G401 (cell line): ENCODE measurements at regions not wholly inside any gene's neighbourhood (a gene's known extent, or its start where the extent isn't known, plus 50 kb on each side); places are given as distances from the start of the nearest gene placed in this dataset.
A peak's percentile ranks its signal among the peaks of the same experiment; 100 is the strongest.
"Not testable (repeated sequence)": the region's sequence is repeated elsewhere in the genome, so short reads cannot be mapped to it uniquely, and the experiment has no call there.

Experiments used
- DNase-seq: peaks from one replicate; pipeline ENCODE4 v3.0.0-alpha.2; 2015; ENCODE audit warnings: low spot score
- in situ Hi-C: cut with HindIII; loops from 2 replicates; pipeline ENCODE4 v1.10.0; 2016; ENCODE audit warnings: low sequenced_read_pairs, mixed read lengths

DNA sequence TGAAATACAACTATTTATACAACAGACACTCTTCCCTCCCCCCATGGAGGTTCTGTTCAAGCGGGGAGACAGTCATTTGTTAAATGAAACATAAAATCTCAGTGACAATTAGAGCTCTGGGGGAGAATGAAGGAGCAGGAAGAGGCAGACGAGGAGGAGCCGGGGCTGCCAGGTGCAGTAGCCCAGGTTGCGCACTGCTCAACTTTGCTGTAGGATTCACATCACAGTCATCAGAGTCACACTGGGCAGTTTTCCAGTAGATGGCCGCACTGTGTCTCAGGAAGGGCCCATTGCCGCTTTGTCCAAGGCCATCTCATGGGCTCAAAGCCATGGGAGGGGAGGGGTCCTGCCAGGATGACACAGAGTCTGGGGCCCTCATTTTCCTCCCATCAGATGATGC lies 342.4 kb downstream of the ADGRD1 start:
- in situ Hi-C loops, DNase-seq: not testable (repeated sequence)

DNA sequence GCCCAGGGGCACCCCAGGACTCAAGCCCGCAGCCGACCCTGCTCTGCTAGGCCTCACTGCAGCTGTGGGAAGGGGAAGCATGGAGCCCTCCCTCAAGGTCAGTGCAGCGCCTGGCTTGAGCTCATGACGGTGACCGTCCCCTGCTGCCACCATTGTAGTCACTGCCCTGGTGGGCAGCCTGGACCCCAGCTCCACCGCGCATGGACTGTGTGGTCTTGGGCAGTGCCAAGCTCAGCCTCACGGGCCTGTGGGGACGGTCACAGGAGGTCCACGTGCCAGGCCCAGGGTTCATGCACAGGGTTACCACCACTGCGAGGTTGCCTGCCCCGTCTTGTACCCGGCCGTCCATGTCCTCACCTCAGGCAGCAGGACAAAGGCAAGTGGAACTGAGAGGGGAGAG lies 342.9 kb downstream of the ADGRD1 start:
- in situ Hi-C loops, DNase-seq: not testable (repeated sequence)

DNA sequence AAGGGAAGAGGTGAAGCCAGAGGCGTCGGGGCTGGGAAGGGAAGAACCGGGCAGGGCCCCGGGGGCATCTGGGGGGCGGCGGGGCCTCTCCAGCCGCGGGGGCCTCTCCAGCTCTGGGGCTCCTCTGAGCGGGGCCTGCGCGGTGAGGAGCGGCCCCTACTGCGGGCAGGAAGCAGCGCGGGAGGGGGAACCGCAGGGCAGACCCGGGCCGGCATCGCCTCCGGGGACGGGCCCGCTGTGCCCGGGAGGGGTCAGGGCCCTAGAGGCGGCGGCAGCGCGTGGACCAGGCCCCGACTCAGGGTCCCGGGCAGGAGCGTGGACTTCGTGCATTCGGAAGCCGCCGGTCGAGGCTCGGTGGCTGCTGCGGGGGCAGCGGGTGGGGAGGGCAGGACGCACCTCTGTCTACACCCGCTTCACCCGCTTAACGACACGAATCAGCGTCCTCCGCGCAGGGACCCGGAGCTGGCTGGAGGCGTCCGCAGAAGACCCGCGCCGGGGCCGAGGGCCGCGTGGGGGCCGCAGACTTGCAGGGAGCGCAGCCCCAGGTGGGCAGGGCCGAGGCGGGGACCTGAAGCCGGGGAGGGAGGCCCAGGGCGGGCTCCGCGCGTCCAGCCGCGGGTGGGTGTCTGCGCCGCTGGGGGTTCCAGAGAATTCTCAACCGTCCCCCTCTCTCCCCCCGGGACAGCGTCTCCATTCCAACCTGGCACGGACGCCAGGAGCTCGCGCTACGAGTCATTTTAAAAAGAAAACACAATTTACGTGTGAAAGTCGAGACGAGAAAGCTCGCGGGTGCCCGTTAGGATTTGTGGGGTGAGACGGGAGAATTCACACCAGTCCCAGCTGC lies 345.0 kb downstream of the ADGRD1 start:
- DNase-seq, in situ Hi-C loops: not testable (repeated sequence)

DNA sequence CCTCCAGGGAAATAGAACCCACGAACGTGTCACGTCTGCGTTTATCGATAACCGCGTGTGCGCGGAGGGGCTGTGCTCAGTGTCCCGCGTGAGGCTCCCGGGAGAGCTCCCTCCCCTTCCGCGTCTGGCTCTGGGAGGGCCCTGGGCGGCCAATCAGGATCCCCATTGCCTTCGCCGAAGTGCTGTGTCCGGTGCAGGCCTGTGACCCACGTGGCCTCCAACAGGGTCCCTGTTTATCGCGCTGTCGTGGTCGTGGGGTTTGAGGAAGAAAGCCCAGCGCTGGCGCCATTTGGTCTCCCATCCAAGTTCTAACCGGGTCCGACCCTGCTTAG lies 345.6 kb downstream of the ADGRD1 start:
- in situ Hi-C loops, DNase-seq: not testable (repeated sequence)

DNA sequence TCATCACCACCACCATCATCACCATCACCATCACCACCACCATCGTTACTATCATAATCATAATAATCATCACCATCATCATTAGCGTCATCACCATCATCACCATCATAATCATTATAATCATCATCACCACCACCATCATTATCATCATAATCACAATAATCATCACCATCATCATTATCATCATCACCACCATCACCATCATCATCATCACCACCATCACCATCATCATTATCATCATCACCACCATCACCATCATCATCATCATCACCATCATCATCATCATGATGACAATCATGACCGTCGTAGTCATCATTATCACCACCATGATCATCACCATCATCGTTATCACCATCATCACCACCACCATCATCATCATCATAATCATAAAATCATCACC lies 349.9 kb downstream of the ADGRD1 start:
- DNase-seq, in situ Hi-C loops: not testable (repeated sequence)

DNA sequence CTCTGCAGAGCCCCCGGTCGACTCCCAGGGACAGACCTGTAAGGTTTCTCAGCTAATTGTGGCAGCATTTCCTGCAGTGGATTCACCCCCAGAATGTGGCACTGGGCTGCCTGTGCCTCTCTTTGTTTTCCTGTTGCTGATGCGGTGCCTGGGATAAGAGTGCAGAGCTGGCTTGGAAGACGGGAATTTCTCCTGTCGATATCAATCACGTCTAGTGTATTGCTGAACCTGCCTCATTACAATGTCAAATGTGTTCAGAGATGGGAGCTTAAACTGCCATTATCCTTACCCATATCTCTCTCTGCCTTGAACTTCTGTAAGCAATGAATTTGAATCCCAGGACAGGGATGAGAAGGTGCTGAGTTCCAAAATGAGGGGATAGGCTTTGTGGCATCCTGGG lies 350.9 kb downstream of the ADGRD1 start:
- DNase-seq, in situ Hi-C loops: not testable (repeated sequence)

DNA sequence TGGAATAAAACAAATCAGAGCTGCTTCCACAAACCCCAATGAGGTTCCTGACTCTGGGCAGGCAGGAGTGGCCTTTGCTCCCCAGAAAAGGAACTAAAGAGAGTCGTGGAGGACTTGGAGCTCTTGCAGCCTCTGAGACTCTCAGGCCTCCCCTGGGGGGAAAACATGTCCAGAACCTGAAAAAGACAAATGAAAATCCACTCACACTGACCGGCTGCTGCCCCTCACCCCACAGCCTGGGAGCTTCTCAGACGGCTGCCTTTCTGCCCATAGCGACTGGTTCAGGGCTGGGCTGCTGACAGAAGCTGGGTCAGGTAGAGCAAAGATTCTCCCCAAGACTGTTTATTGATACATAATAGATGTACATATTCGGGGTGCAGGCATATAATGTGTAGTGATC lies 356.0 kb downstream of the ADGRD1 start:
- no peak for DNase-seq
- in situ Hi-C loops = no loop called here

DNA sequence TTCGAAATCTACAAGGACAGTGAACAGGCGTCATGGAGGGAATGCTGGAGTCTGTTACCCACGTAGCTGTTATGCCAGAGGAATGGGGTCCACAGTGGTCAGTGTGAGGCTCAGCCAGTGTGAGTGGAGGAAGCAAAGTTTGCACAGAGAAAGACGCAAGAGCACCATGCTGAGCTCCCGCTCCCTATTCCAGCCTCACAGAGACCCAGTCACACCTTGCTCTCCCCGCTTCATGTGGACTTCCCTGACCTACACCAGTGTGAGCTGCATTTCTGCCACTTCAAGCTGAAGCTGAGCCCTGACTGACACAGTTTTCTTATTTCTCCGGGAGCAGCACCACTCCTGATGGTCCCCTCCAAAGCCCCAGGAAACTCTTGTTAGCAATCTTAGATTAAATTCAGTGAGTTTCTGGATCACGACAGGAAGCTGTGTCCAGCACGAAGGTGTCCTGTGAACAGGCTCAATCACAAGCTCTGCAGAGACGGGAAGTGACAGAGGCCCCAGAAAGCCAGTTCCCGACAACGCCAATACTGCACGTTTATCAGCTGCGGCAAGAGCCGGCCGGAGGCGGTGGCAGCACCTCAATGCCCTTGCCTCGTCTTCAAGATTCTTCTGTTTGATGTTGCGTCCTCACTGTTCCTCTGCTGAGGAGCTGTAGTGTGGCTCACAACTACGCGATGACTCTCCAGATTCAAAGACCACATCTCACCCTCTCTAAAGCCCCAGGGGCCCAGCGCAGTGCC lies 356.7 kb downstream of the ADGRD1 start:
- DNase-seq, in situ Hi-C loops: not testable (repeated sequence)

DNA sequence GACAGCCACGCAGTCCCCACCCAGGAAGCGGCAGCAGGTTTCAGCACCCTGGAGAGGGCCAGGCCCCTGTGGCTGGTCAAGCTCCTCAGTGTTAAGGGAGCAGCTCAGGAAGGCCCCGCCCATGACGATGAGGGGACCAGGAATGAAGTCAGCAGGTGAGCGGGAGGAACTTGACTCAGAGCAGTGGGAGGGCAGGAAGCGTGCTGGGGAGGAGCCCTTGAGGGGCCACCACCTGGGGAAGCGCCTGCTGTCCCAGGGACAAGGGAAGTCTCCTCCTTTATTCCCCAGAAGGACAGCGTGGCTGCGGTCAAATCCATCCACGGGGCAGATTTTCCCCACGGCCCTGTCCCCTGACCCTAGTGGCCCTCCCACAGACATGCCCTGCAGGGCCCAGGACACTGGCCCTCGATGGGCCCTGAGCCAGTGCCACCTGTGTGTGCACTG lies 357.6 kb downstream of the ADGRD1 start:
- DNase-seq, in situ Hi-C loops: not testable (repeated sequence)

DNA sequence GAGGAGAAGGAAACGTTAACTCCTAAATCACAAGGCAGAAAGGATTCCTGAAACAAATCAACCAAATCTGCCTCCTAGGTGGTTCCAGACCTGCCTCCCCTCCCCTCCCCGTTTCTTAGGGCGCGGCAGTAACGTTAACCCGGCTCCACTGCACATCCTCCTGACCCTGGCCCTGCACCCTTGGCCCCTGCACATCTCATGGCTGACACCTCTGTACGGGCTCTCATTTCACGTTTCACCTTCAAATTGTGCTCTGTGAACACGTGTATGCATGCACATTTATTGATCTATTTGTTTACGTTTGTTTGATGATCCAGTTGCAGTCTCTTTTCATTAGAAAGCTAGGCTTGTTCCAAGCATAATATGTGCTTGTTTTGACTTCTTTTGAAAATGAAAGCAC lies 358.1 kb downstream of the ADGRD1 start:
- DNase-seq = peak; percentile 5
- in situ Hi-C loops = no loop called here

DNA sequence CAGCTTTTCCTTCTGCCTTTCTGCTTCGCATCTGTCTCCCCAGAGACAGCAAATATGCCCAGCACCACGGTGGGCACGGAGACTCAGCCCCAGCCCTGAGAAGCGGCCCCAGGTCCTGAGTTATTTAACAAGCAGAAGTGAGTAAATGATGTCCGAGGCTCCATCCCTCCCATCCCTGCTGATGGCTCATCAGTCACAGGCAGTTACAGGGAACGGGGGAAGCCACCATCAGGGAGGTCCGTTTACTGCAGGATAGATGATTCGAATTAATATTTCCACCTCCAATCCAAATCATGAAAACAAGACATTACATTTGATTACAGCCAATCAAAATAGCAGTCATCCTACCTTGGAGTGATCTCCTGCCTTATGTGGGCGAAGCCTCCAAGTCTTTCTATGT lies 358.7 kb downstream of the ADGRD1 start:
- DNase-seq = peak; percentile 6
- in situ Hi-C loops = not testable (repeated sequence)

DNA sequence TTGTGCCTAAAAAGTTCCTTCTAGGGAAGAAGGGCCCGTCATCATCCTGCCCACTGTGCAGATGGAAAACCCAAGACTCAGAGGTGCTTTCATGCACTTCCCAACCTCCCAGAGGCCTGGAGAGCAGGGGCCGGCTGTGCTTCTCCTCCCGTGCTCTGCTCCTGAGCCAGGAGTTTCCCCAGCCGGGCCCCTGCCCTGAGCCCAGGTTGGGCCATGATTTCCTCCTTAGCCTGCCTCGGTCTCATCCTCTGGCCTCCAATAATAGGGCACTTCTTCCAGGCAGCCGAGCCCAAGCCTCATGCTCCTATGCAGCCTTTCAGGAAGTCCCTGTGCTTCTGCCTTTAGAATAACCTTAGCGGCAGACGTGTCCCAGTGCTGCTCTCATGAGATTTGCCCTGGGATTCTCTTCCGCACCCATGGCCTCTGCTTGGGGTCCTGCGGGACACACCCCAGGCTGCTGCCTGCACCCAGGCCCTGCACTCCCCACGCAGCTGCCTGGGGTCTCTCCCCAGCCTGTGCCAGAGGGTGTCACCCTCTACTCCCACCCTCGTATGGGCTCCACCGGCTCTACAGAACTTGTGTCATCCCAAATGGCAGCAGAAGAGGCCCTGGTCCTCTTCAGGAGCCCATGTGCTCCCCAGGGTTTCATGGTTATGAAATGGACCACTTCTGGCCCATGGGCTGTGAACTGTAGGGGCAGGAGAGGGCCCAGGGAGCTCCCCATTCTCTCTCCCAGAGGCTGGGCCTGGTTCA lies 359.3 kb downstream of the ADGRD1 start:
- DNase-seq = no peak
- in situ Hi-C loops = no loop called here

DNA sequence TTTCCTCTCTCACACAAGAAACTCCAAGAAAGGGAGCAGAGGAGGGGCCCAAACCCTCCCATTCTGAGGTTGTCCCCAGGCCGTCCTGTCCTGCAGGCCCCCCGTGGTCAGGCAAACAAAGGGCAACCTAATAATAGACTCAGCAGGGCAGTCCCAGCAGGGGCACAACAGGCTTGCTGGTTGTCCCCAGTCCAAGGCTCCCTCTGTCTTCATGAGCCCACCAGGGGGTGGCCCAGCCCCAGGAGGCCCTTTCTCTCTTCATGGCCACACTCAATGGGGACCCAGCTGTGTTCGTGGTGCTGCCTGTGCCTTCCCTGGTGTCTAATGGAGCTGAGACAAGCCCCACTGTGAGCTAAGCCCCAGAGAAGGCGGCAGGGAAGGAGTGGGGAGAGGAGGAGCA lies 359.9 kb downstream of the ADGRD1 start:
- DNase-seq = no peak
- in situ Hi-C loops = no loop called here

DNA sequence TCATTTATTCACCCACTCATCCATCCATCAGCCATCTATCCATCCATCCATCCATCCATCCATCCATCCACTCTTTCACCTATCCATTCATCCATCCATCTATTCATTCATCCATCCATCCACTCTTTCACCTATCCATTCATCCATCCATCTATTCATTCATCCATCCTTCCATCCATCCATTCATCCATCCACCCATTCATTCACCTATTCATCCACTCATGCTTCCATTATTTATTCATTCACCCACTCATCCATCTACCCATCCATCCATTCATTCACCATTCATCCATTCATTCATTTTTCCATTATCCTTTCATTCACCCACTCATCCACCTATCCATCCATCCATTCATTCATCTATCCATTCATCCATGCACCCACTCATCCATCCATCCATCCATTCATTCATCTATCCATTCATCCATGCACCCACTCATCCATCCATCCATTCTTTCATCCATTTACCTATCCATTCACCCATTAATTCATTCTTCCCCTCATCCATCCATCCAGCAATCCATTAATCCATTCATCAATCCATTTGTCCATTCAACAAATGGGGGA lies 360.9 kb downstream of the ADGRD1 start:
- in situ Hi-C loops = no loop called here
- DNase-seq = no peak

DNA sequence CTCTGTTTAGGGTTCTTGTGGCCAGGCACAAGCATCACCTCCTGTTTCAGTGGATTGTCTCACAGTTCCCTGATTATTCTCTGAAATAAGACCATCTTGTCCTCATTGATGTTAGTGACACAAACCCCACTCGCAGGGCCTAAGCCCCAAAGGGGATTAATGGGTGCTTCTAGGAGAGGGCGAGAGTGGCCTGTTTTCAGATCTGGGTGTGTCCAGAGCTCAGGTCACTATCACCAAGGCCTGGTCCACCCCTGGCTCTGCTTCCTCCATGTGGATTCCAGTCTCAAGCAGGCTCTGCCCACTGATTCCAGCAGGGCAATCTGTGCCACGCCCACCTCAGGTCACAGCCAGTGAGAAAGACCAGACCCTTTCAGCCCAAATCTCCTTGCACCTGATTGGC lies 361.9 kb downstream of the ADGRD1 start:
- no peak for DNase-seq
- in situ Hi-C loops = no loop called here

DNA sequence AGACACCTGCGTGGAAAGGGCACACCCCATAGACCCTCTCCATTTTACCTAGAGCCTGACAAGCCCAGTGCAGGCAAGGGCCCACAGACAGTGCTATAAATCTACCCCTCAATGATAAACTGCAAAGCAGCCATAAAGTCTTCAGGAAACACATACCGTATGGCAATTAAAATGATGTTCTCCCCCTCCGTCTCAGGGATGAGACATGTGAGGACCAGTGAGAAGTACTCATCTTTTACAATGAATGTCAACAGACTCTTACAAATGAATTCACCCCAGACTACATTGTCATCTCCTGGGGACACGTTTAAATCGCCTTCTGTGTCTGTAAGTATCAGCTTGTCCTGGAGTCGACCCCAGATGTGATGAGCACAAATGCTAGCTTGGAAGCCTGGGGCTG lies 362.7 kb downstream of the ADGRD1 start:
- DNase-seq = no peak
- in situ Hi-C loops = no loop called here

DNA sequence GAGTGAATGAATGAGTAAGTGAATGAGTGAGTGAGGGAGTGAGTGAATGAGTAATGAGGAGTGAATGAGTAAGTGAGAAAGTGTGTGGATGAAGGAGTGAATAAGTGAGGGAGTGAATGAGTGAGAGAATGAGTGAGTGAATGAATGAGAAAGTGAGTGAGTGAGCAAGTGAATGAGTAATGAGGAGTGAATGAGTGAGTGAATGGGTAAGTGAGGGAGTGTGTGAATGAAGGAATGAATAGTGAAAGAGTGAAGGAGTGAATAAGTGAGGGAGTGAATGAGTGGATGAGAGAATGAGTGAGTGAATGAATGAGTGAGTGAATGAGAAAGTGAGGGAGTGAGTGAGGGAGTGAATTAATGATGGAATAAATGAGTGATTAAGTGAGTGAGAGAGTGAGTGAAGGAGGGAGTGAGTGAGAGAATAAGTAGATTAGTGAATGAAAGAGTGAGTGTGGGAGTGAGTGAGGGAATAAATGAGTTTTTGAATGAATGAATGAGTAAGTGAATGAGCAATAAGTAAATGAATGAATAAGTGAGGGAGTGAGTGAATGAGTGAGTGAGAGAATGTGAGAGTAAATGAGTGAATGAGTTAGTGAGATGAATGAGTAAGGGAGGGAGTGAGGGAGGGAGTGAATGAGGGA lies 364.5 kb downstream of the ADGRD1 start:
- no peak for DNase-seq
- in situ Hi-C loops = no loop called here

DNA sequence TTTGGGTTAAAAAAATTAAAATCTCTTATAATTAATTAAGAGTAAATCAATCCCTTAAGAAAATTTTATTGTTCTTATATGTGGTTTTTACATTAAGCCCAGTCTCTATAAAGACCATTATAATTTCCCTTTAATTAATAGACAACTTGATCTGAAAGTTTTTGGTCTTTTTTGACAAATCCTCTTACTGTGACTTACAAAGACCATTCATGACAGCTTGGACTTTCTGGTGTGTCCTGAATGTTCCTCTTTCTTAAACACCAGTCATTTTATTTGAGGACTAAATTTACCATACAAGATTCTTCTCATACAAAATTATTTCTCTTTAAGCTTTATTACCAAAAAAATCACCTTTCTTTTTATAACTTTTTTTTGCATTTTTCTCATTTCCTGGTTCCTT lies 368.3 kb downstream of the ADGRD1 start:
- in situ Hi-C loops = no loop called here
- DNase-seq = no peak

DNA sequence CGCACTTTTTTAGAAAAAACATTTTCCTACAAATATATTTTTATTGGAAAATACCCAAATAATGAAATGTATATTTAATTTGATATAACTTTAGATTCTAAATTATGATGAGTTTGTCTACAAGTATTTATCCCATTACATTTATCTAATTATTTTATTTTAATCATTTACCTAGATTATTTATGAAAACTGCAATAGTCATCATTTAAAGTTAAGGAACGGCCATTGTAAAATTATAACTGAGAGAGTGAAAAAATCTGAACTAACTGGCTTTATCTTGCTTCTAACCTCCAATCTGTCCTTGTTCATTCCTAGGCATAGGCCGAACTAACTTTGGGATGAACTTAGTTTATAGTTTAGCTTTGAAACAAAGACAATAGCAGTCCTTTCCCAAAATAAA lies 368.8 kb downstream of the ADGRD1 start:
- in situ Hi-C loops = not testable (repeated sequence)

More for the DNA sequence above, 368.8 kb downstream of the ADGRD1 start:
- DNase-seq = not testable (repeated sequence)
